KG1 (cell line): ENCODE measurements at regions not wholly inside any gene's neighbourhood (a gene's known extent, or its start where the extent isn't known, plus 50 kb on each side); places are given as distances from the start of the nearest gene placed in this dataset.
"Not testable (repeated sequence)": the region's sequence is repeated elsewhere in the genome, so short reads cannot be mapped to it uniquely, and the experiment has no call there.

Source experiments
- DNase-seq: peaks from one replicate; lab custom pipeline; 2025; lab: John Stamatoyannopoulos, UW

GRCh38 chr5:21336478-21336877 is 1348.5 kb upstream of the CDH18 start:
- DNase-seq: not testable (repeated sequence)

GRCh38 chr5:21315376-21315775 is 1327.4 kb upstream of the CDH18 start:
- not testable (repeated sequence) for DNase-seq

GRCh38 chr5:21301205-21301604 is 1313.2 kb upstream of the CDH18 start:
- not testable (repeated sequence) for DNase-seq

- not testable (repeated sequence) for DNase-seq
Measured at GRCh38 chr5:21274361-21274760, 1286.4 kb upstream of the CDH18 start.

GRCh38 chr5:21263361-21263760 is 1275.4 kb upstream of the CDH18 start:
- no peak for DNase-seq

- no peak for DNase-seq
Measured at GRCh38 chr5:21254161-21254560, 1266.2 kb upstream of the CDH18 start.

- no peak for DNase-seq
Measured at GRCh38 chr5:21244982-21245381, 1257.0 kb upstream of the CDH18 start.

GRCh38 chr5:21238786-21239185 is 1250.8 kb upstream of the CDH18 start:
- DNase-seq: no peak

- DNase-seq: no peak
Measured at GRCh38 chr5:21237461-21237860, 1249.5 kb upstream of the CDH18 start.

GRCh38 chr5:21236971-21237427 is 1249.0 kb upstream of the CDH18 start:
- no peak for DNase-seq

- DNase-seq: no peak
Measured at GRCh38 chr5:21236104-21236503, 1248.1 kb upstream of the CDH18 start.

- no peak for DNase-seq
Measured at GRCh38 chr5:21225223-21226064, 1237.4 kb upstream of the CDH18 start.

- DNase-seq: no peak
Measured at GRCh38 chr5:21221616-21222015, 1233.6 kb upstream of the CDH18 start.

- no peak for DNase-seq
Measured at GRCh38 chr5:21219966-21220365, 1232.0 kb upstream of the CDH18 start.

GRCh38 chr5:21219251-21219650 is 1231.3 kb upstream of the CDH18 start:
- no peak for DNase-seq

GRCh38 chr5:21212026-21212425 is 1224.0 kb upstream of the CDH18 start:
- no peak for DNase-seq

GRCh38 chr5:21209409-21209808 is 1221.4 kb upstream of the CDH18 start:
- DNase-seq: no peak

GRCh38 chr5:21199087-21199486 is 1211.1 kb upstream of the CDH18 start:
- no peak for DNase-seq

- DNase-seq: no peak
Measured at GRCh38 chr5:21195145-21195544, 1207.1 kb upstream of the CDH18 start.

- no peak for DNase-seq
Measured at GRCh38 chr5:21185536-21185935, 1197.5 kb upstream of the CDH18 start.

- no peak for DNase-seq
Measured at GRCh38 chr5:21184581-21184980, 1196.6 kb upstream of the CDH18 start.

GRCh38 chr5:21181609-21182125 is 1193.7 kb upstream of the CDH18 start:
- no peak for DNase-seq

- DNase-seq: no peak
Measured at GRCh38 chr5:21173526-21173925, 1185.5 kb upstream of the CDH18 start.

- DNase-seq: no peak
Measured at GRCh38 chr5:21173036-21173435, 1185.0 kb upstream of the CDH18 start.
